Astrocyte of the cerebellum (primary cell): ENCODE measurements at regions not wholly inside any gene's neighbourhood (a gene's known extent, or its start where the extent isn't known, plus 50 kb on each side); places are given as distances from the start of the nearest gene placed in this dataset.

Source experiments
- DNase-seq: peaks from one replicate; pipeline ENCODE4 v3.0.0-alpha.2; 2011; ENCODE audit warnings: low read depth
- H3K4me3 ChIP-seq: 2 replicates; pipeline ENCODE4 v1.5.1; 2011; ENCODE audit warnings: mild to moderate bottlenecking, low read depth, low read length, moderate library complexity
- in situ Hi-C: cut with HindIII; loops from 2 replicates; pipeline ENCODE4 v1.10.0; 2017; ENCODE audit warnings: low sequenced_read_pairs
- TF ChIP-seq, protein P1 (sequence below): IDR thresholded peaks from 2 replicates; pipeline ENCODE4 v1.5.1; 2012; ENCODE audit warnings: low read length, low read depth, moderate library complexity, mild to moderate bottlenecking; ENCODE audit errors: missing control alignments

DNA sequence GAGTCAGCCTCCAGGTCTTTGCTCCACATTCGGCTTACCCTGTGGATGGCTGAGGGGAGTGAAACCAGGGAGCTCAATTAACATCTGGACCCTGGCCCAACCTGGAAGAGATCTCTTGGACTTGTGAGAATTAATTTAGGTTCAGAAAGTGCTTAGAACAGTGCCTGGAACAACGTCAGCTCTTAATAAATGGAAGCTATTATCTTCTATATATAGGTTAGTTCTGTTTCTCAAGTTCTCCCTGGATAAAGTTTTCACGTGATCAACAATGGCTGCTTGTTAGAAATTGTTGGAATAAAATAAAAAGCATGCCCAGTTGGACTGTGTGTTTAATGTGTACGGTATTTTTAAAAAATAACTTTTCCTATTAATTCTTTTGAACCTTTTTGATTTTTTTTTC is 80.8 kb downstream of the TRIML1 start:
- no peak for DNase-seq
- in situ Hi-C loops, result no loop called here
- TF ChIP-seq, protein P1, sequence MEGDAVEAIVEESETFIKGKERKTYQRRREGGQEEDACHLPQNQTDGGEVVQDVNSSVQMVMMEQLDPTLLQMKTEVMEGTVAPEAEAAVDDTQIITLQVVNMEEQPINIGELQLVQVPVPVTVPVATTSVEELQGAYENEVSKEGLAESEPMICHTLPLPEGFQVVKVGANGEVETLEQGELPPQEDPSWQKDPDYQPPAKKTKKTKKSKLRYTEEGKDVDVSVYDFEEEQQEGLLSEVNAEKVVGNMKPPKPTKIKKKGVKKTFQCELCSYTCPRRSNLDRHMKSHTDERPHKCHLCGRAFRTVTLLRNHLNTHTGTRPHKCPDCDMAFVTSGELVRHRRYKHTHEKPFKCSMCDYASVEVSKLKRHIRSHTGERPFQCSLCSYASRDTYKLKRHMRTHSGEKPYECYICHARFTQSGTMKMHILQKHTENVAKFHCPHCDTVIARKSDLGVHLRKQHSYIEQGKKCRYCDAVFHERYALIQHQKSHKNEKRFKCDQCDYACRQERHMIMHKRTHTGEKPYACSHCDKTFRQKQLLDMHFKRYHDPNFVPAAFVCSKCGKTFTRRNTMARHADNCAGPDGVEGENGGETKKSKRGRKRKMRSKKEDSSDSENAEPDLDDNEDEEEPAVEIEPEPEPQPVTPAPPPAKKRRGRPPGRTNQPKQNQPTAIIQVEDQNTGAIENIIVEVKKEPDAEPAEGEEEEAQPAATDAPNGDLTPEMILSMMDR, result no peak
- H3K4me3 ChIP-seq, result no peak overlapping the region

DNA sequence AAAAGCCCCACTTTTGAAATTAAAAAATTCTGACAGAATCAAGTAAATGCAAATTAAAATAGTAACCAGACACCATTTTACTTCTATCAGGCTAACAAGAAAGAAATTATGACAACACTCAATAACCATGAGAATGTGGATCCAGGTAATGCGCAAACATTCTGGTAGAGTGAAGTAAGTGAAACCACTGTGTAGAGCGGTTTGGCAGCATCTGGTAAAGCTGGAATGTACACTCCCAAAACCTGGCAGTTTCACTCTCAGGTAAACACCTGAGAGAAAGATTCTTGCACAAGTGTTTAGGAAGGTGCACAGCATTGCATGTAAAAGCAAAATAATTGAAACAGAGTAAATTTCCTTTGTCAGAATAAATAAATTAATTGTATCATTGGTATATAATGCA is 81.8 kb downstream of the TRIML1 start:
- no peak for DNase-seq
- H3K4me3 ChIP-seq, result no peak overlapping the region
- in situ Hi-C loops, result no loop called here
- TF ChIP-seq, protein P1, result no peak

DNA sequence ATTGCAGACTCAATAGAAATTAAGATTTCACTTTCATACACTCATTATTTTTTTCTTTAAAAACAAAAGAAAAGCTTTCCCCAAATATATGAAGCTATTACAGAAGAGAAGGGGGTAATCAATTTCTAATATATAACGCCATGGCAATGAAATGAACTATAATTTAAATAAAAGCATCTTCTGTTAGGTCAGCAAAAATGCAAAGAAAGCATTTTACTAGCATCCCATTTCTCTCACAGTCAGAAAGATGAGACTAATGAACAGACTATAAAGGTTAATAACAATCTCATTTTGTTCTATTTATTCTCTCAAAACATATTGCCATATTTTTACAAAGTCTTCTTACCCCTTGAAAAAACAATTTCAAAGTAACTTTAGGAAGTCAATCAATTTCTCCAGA is 89.0 kb downstream of the TRIML1 start:
- no peak for DNase-seq
- TF ChIP-seq, protein P1, result no peak
- in situ Hi-C loops, result no loop called here
- H3K4me3 ChIP-seq, result no peak overlapping the region

DNA sequence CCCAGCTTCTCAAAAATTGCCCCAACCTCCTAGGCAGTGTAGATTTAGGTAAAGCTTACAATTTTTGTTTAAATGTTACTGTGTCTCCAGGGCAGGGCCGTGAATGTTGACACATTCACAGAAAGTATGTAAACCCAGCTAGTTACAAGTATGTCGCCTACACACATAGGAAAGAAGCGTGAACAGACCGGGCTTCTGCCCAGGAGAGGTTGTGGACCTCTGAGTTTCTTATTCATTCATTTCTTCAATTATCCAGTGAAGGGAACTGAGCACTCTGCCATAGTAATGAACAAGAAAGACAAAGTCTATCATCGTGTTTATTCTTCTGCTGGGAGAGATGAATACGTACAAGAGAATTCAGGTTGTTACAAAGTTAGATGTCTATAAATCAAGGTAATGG is 93.2 kb downstream of the TRIML1 start:
- in situ Hi-C loops, result no loop called here
- H3K4me3 ChIP-seq, result no peak overlapping the region
- DNase-seq, result no peak
- TF ChIP-seq, protein P1, result no peak

DNA sequence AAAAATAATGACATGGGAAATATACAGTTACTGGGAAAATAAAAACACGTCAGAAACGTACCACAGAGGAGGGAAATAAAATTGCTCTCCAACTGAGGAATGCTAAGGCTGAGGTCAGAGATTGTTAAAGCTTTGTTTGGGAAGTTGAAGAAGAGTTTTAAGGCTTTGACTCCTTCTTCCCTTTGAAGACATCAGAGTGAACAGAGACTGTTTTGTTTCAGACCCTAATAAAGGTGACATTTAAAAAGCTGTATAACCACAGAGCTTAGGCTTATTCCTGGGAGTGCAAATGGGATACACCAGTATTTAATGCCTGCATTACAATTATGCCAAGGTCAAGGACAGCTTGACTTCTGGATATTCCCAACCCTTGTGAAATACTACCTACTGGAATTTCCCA is 102.8 kb downstream of the TRIML1 start:
- in situ Hi-C loops, result no loop called here
- no peak for DNase-seq
- no peak overlapping the region for H3K4me3 ChIP-seq
- TF ChIP-seq, protein P1, result no peak

DNA sequence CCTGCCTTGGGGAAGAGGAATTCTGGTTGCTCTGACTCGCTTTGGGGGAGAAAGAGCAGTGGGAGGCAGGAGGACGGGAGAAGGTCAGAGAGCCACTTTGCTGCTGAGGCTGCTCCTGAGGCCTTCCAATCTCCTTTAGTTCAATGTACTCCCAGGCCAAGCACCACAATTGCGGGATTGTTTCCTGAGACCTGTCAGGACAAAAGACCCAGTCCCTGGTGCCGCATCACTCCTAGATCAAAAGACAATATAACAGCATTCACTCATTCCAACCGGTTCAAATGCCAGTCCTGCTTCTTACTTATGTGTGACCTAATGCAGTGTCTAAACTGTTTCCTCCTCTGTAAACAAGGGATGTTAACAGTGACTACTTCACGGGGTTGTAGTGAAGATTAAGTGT is 106.4 kb downstream of the TRIML1 start:
- TF ChIP-seq, protein P1, result no peak
- DNase-seq, result no peak
- in situ Hi-C loops, result no loop called here
- H3K4me3 ChIP-seq, result no peak overlapping the region

DNA sequence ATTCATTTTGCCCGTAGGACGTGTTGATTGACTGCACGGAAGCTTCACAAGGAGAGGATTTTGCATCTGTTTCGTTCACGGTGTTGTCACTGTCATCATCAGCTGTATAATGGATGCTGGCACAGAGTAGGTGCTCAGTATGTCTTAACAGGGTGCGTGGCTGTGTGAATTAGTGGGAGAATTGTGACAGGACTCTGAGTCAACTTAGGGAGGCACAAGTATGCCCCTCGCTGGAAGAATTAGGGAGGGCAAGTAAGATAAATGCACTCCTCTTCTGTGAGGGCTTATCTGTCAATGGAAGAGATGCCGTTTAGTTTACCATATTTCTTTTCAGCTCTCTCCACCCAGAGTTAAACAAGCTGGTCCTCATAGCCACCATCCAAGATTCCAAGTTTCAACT is 107.2 kb downstream of the TRIML1 start:
- in situ Hi-C loops, result no loop called here
- TF ChIP-seq, protein P1, result no peak
- H3K4me3 ChIP-seq, result no peak overlapping the region
- no peak for DNase-seq
